Stomach smooth muscle (tissue), 2 donors: ENCODE measurements at regions not wholly inside any gene's neighbourhood (a gene's known extent, or its start where the extent isn't known, plus 50 kb on each side); places are given as distances from the start of the nearest gene placed in this dataset.

Experiments
- H3K27ac ChIP-seq: one replicate; pipeline ENCODE4 v1.7.0; 2013; ENCODE audit warnings: mild to moderate bottlenecking, low read length, inconsistent platforms
- H3K27me3 ChIP-seq, 2 donors: one replicate each; pipeline ENCODE4 v1.7.0; 2013; ENCODE audit warnings: low read length in 2 of 2; ENCODE audit not compliant: insufficient read depth in 2 of 2, control insufficient read depth in 1 of 2
- H3K36me3 ChIP-seq, 2 donors: one replicate each; pipeline ENCODE4 v1.7.0; 2013; ENCODE audit warnings: low read length in 2 of 2; ENCODE audit not compliant: control insufficient read depth in 2 of 2, insufficient read depth in 2 of 2
- H3K4me1 ChIP-seq: one replicate; pipeline ENCODE4 v1.7.0; 2013; ENCODE audit warnings: low read length; ENCODE audit not compliant: control insufficient read depth, insufficient read depth
- H3K4me3 ChIP-seq, 2 donors: one replicate each; pipeline ENCODE4 v1.7.0; 2013; ENCODE audit warnings: low read length in 2 of 2
- H3K9ac ChIP-seq, 2 donors: one replicate each; pipeline ENCODE4 v1.7.0; 2013; ENCODE audit warnings: low read length in 2 of 2, mild to moderate bottlenecking in 1 of 2
- H3K9me3 ChIP-seq, 2 donors: one replicate each; pipeline ENCODE4 v1.7.0; 2013; ENCODE audit warnings: low read length in 2 of 2; ENCODE audit not compliant: control insufficient read depth in 2 of 2
- donor health status: healthy.
- donor health status: Pancreatic carcinoma.

DNA sequence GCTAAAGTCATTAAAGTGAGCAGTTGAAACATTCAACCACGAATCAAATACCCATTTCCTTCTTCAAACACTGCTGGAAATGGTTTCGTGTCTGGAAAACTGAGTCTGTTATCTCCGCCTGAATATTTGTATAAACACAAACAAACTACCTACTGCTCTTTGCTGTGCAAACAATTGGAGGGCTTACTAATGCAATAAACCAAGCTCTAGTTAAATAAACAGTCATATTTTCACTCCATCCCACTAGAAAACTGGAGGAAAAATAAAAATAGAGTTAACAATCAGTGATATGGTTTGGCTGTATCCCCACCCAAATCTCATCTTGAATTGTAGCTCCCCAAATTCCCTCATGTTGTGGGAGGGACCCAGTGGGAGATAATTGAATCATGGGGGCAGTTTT, 397.6 kb downstream of the RASEF start:
- Histone ChIP-seq H3K4me3 (no peak overlapping the region), H3K9ac (no peak overlapping the region), H3K27me3 (no peaks in the 10 kb centered on the region), H3K36me3 (no peaks in the 10 kb centered on the region), H3K27ac (no peak overlapping the region), H3K4me1 (no peaks in the 10 kb centered on the region), H3K9me3 (no peaks in the 10 kb centered on the region)

DNA sequence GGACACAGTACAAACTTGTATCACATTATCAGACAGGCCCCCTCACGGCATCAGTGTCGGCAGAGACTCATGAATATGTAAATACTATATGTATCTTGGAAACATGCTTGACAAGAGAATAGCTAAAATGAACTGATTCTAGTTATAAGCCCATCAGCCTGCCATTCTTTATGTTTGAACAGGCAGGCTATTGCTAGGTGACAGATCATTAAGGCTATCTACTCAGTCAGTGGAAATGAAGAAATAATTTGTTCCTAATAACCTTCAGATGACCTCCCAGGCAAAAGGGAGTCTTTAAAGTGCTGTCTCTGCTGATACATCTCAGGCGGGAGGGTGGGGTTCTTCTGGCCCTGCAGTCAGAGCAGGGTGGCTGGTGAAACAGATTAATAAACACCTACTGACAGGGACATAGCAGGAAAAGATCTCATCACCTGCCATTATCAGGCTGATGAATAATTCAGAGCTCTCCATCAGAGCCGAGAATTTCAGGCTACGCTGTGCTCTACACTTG, 394.2 kb downstream of the RASEF start:
- no peaks in the 10 kb centered on the region for H3K4me1 ChIP-seq

DNA sequence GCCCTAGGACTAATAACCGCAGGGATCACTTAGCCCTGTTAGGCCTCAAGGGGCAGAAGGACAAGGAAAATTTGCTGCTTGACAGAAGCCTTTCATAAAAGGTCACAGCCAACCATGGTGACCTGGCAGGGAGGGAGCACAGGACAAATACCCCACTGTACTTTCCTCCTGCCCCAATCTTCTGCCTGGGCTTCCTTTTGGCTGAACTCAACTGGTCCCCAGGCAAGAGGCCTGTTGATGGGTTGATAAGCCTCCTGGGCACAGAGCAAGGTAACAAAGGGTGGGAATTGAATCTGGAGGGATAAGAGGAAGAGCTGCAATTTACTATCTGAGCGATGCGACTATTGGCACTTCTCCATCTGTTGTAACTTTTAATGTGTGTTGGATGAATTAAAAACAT, 392.9 kb downstream of the RASEF start:
- Histone ChIP-seq H3K9ac (no peak overlapping the region), H3K9me3 (no peaks in the 10 kb centered on the region), H3K36me3 (no peaks in the 10 kb centered on the region), H3K4me3 (no peak overlapping the region), H3K27ac (no peak overlapping the region), H3K4me1 (no peaks in the 10 kb centered on the region), H3K27me3 (no peaks in the 10 kb centered on the region)

More for the DNA sequence above, 394.2 kb downstream of the RASEF start:
- Histone ChIP-seq H3K4me3 (no peak overlapping the region), H3K36me3 (no peaks in the 10 kb centered on the region), H3K9me3 (no peaks in the 10 kb centered on the region), H3K27me3 (no peaks in the 10 kb centered on the region), H3K9ac (no peak overlapping the region), H3K27ac (no peak overlapping the region)

DNA sequence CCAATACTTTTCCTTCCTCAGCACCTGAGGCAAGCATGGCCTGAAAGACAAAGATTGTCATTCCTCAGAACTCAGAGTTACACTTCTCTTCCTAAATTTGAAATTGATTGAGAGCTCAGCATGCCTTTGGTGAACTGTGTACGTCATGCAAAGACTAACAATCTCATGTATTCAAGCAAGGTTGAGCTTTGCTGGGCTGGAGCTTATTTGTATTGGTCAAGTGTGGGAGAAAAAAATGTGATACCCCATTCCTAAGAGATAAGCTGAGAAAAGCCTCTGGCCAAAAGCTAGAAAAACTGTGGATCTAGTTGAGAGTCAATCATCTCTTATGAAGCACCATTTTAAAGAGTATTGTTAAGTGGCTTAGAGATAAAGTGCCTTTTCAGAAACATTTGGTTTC, 392.2 kb downstream of the RASEF start:
- Histone ChIP-seq H3K27ac (no peak overlapping the region), H3K27me3 (no peaks in the 10 kb centered on the region), H3K9me3 (no peaks in the 10 kb centered on the region), H3K4me1 (no peaks in the 10 kb centered on the region), H3K9ac (no peak overlapping the region), H3K36me3 (no peaks in the 10 kb centered on the region), H3K4me3 (no peak overlapping the region)

DNA sequence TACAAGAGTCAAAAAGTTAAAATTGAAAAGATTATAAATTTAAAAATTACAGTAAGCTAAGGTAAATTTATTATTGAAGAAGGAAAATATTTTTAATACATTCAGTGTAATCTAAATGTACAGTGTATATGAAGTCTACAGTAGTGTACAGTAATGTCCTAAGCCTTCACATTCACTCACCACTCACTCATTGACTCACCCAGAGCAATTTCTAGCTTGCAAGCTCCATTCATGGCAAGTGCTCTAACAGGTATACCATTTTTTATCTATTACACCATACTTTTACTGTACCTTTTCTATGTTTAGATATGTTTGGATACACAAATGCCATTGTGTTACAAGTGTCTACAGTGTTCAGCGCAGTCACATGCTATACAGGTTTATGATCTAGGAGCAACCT, 389.7 kb downstream of the RASEF start:
- no peak overlapping the region for H3K27ac ChIP-seq
- no peak overlapping the region for H3K4me3 ChIP-seq
- H3K9ac ChIP-seq, result no peak overlapping the region
- H3K4me1 ChIP-seq, result no peaks in the 10 kb centered on the region
- no peaks in the 10 kb centered on the region for H3K9me3 ChIP-seq
- no peaks in the 10 kb centered on the region for H3K27me3 ChIP-seq
- no peaks in the 10 kb centered on the region for H3K36me3 ChIP-seq

DNA sequence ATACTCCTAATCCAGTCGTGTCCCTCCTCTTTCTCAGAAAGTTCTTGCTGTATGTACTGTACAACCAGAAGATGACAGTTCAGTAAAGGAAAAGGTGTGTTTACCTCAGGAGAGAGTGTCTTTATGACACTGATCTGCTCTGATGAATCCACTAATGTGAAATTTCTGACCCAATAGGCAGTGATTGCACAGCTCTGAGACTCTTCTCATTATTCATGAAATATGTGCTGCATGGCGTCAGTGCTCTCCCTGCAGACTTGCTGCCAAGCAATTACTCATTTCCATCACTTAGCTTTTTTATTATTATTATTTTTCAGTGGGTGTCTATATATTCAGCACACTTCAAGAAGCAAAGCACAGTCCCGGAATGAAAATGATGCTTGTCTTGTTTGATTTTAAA, 389.0 kb downstream of the RASEF start:
- Histone ChIP-seq H3K4me1 (no peaks in the 10 kb centered on the region), H3K36me3 (no peaks in the 10 kb centered on the region), H3K9me3 (no peaks in the 10 kb centered on the region), H3K27ac (no peak overlapping the region), H3K9ac (no peak overlapping the region), H3K27me3 (no peaks in the 10 kb centered on the region), H3K4me3 (no peak overlapping the region)

DNA sequence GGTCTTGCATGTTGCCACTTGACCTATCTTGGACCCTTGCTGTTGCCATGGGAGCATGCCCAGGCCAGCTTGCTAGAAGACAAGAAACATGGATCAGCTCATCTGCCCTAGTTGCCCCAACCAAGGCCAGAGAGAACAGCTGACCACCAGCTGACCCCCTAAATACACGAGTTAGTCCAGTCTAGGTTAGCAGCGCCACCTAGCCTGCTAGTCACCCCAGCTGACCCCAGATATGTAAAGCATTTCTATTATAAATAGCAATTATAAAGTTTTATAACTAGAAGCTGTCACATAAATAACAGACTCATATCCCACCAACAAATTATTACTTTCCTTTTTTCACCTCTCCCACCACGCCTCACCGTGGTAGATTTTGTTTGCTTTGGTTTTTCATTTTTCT, 387.8 kb downstream of the RASEF start:
- H3K36me3 ChIP-seq, result no peaks in the 10 kb centered on the region
- no peaks in the 10 kb centered on the region for H3K4me1 ChIP-seq
- H3K27ac ChIP-seq, result no peak overlapping the region
- H3K4me3 ChIP-seq, result no peak overlapping the region
- H3K9ac ChIP-seq, result no peak overlapping the region
- H3K27me3 ChIP-seq, result no peaks in the 10 kb centered on the region
- no peaks in the 10 kb centered on the region for H3K9me3 ChIP-seq

DNA sequence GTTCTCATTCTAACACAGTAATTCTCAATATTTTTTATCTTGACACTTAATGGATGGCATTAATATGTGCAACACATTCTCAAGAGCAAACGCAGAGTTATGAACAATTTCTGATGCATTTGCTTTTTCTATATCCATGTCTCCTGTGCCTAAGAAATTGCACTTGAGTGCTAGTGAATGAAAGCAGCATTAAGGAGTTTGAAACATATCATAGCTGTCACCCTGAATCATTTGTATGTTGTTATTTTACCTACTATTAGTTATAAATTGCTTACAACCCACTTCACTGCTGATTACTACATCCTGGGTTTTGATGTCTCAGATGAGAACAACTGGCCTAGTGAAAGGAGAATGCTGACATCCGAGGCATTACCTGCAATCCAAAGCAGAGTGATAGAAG, 387.3 kb downstream of the RASEF start:
- Histone ChIP-seq H3K4me3 (no peak overlapping the region), H3K4me1 (no peaks in the 10 kb centered on the region), H3K27me3 (no peaks in the 10 kb centered on the region), H3K9me3 (no peaks in the 10 kb centered on the region), H3K27ac (no peak overlapping the region), H3K9ac (no peak overlapping the region), H3K36me3 (no peaks in the 10 kb centered on the region)

DNA sequence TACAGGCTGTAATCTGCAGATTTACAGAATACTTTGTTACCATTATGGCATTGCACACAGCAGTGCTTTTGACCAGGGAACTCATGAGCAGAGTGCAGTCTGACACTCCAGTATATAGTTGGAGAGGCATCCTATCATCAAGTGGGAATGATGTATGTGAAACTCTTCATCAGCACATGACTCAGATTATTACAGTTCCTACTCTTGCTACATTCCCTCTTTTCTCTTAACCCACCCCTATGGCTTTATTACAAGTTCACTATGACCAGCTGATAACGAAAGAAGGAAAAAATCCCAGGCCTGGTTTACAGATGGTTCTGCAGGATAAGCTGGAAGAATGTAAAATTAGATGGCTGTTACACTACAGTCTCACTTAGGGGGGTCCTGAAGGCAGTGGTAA, 385.9 kb downstream of the RASEF start:
- H3K36me3 ChIP-seq, result no peaks in the 10 kb centered on the region
- no peaks in the 10 kb centered on the region for H3K9me3 ChIP-seq
- no peak overlapping the region for H3K4me3 ChIP-seq
- H3K9ac ChIP-seq, result no peak overlapping the region
- no peak overlapping the region for H3K27ac ChIP-seq
- H3K4me1 ChIP-seq, result no peaks in the 10 kb centered on the region
- H3K27me3 ChIP-seq, result no peaks in the 10 kb centered on the region

DNA sequence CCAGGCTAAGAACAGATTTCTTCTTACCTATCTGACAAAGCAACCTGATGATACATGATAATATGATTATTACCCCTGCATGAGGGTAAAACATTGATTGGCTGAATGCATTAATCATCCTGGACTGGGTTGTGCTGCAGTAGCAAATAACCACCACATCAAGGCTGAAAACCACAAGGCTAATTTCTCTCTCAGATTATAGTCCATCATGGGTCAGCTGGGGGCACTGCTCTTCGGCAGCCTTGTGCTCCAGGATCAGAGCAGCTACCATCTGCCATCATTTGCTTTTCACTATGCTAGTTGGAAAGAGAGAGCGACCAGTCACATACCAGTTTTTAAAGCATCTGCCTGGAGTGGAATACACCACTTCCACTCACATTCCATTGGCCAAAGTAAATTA, 383.5 kb downstream of the RASEF start:
- no peaks in the 10 kb centered on the region for H3K4me1 ChIP-seq
- H3K9me3 ChIP-seq, result no peaks in the 10 kb centered on the region
- no peaks in the 10 kb centered on the region for H3K27me3 ChIP-seq
- H3K27ac ChIP-seq, result no peak overlapping the region
- no peak overlapping the region for H3K4me3 ChIP-seq
- H3K36me3 ChIP-seq, result no peaks in the 10 kb centered on the region
- H3K9ac ChIP-seq, result no peak overlapping the region

DNA sequence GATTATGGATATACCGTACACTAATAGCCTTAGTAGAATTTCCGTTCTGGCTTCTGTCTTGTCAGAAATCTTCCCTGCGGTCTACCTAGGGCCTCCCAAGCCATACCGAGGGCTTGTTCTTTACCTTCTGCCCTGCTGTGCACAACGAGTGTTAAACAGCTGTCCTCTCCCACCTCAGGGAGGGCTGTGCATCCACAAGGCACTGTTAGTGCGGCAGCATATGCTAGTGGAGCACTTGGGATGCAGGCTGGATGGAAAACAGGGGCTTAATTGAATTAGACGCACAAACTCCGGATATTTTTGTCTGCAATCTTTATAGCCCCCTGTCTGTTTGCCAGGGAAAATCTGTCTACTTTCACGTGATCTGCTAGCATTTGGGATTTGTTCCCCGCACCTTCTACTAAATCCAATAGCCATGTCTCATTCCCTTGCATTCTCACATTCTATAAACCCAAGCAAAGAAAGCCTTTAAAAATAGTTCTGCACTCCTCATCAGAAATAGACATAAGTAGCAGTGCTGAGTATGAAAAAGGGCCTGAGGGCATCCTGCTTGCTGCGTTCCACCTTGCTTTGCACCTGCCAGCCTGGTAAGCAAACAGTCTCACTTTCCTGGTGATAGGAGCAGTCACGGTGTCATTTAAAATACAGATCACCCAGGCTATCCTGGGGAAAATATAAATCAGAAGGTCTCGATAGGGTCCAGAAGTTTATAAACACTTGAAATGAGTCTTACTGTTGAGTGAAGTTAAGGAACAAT, 382.6 kb downstream of the RASEF start:
- no peak overlapping the region for H3K27ac ChIP-seq
- no peak overlapping the region for H3K4me3 ChIP-seq
- H3K27me3 ChIP-seq, result no peaks in the 10 kb centered on the region
- no peaks in the 10 kb centered on the region for H3K4me1 ChIP-seq
- no peak overlapping the region for H3K9ac ChIP-seq
- no peaks in the 10 kb centered on the region for H3K9me3 ChIP-seq
- H3K36me3 ChIP-seq, result no peaks in the 10 kb centered on the region
